ENCODE measurements at regions not wholly inside any gene's neighbourhood (a gene's known extent, or its start where the extent isn't known, plus 50 kb on each side); places are given as distances from the start of the nearest gene placed in this dataset.

- peaks cover 28% of the 10 kb centered on the region for H3K4me1 ChIP-seq (ENCODE audit: low read depth, poor library complexity, severe bottlenecking)
- no peaks in the 10 kb centered on the region for H3K36me3 ChIP-seq (ENCODE audit: insufficient read depth)
- no peak overlapping the region for H3K4me3 ChIP-seq (IDR thresholded peaks at IDR 0.05; ENCODE audit: insufficient read depth, low read depth, low read length)
- H2AFZ ChIP-seq (ENCODE audit: low read depth), result peak overlapping the region; percentile 9; the same call in 1 of the 2 replicates
- no peaks in the 10 kb centered on the region for H4K20me1 ChIP-seq (ENCODE audit: insufficient read depth)
- peak overlapping the region; percentile 19 for H3K27ac ChIP-seq
- no peak overlapping the region for H3K4me2 ChIP-seq
- no peak overlapping the region for H3K9ac ChIP-seq
- no peaks in the 10 kb centered on the region for H3K27me3 ChIP-seq (ENCODE audit: insufficient read depth, low read depth)
- TF ChIP-seq, protein P1, sequence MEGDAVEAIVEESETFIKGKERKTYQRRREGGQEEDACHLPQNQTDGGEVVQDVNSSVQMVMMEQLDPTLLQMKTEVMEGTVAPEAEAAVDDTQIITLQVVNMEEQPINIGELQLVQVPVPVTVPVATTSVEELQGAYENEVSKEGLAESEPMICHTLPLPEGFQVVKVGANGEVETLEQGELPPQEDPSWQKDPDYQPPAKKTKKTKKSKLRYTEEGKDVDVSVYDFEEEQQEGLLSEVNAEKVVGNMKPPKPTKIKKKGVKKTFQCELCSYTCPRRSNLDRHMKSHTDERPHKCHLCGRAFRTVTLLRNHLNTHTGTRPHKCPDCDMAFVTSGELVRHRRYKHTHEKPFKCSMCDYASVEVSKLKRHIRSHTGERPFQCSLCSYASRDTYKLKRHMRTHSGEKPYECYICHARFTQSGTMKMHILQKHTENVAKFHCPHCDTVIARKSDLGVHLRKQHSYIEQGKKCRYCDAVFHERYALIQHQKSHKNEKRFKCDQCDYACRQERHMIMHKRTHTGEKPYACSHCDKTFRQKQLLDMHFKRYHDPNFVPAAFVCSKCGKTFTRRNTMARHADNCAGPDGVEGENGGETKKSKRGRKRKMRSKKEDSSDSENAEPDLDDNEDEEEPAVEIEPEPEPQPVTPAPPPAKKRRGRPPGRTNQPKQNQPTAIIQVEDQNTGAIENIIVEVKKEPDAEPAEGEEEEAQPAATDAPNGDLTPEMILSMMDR (conservative IDR thresholded peaks at IDR 0.05; ENCODE audit: low read depth, low read length), result no peak
- no peaks in the 10 kb centered on the region for H3K79me2 ChIP-seq (ENCODE audit: insufficient read depth, low read depth)
Observed at GRCh38 chr5:124438903-124439281, 307.5 kb downstream of the ZNF608 start.

- Histone ChIP-seq H3K4me1 (ENCODE audit: low read depth, poor library complexity, severe bottlenecking) (peaks cover 21% of the 10 kb centered on the region), H3K27ac (peak overlapping the region; percentile 19; the same call in 1 of the 2 replicates), H3K9ac (no peak overlapping the region), H2AFZ (ENCODE audit: low read depth) (no peak overlapping the region; the same call in 1 of the 2 replicates), H3K79me2 (ENCODE audit: insufficient read depth, low read depth) (no peaks in the 10 kb centered on the region), H3K4me3 (IDR thresholded peaks at IDR 0.05; ENCODE audit: insufficient read depth, low read depth, low read length) (no peak overlapping the region), H3K36me3 (ENCODE audit: insufficient read depth) (no peaks in the 10 kb centered on the region), H4K20me1 (ENCODE audit: insufficient read depth) (no peaks in the 10 kb centered on the region), H3K4me2 (no peak overlapping the region), H3K27me3 (ENCODE audit: insufficient read depth, low read depth) (no peaks in the 10 kb centered on the region)
- TF ChIP-seq, protein P1 (conservative IDR thresholded peaks at IDR 0.05; ENCODE audit: low read depth, low read length), result no peak
Observed at GRCh38 chr5:124438026-124438902, 308.2 kb downstream of the ZNF608 start.

- Histone ChIP-seq H3K4me1 (ENCODE audit: low read depth, poor library complexity, severe bottlenecking) (peaks cover 15% of the 10 kb centered on the region), H3K4me2 (no peak overlapping the region), H3K4me3 (IDR thresholded peaks at IDR 0.05; ENCODE audit: insufficient read depth, low read depth, low read length) (no peak overlapping the region), H3K27ac (no peak overlapping the region), H3K9ac (no peak overlapping the region), H3K79me2 (ENCODE audit: insufficient read depth, low read depth) (no peaks in the 10 kb centered on the region), H4K20me1 (ENCODE audit: insufficient read depth) (no peaks in the 10 kb centered on the region), H3K27me3 (ENCODE audit: insufficient read depth, low read depth) (no peaks in the 10 kb centered on the region), H3K36me3 (ENCODE audit: insufficient read depth) (no peaks in the 10 kb centered on the region), H2AFZ (ENCODE audit: low read depth) (no peak overlapping the region)
- TF ChIP-seq, protein P1 (conservative IDR thresholded peaks at IDR 0.05; ENCODE audit: low read depth, low read length), result no peak
Observed at GRCh38 chr5:124436294-124436693, 310.1 kb downstream of the ZNF608 start.

DNA sequence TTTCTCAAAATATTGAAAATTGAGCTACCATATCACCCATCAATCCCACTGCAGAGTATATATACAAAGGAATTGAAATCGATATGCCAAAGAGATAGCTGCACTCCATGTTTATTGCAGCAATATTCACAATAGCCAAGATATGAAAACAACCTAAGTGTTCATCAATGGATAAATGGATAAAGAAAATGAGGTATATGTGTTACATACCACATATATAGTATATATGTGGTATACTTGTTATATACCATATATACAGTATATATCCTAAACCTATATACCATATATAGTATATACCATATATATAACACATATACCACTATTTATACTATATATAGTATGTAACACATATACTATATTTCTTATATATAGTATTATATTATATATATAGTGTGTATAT, 313.3 kb downstream of the ZNF608 start:
- no peaks in the 10 kb centered on the region for H4K20me1 ChIP-seq (ENCODE audit: insufficient read depth)
- TF ChIP-seq, protein P1 (conservative IDR thresholded peaks at IDR 0.05; ENCODE audit: low read depth, low read length), result no peak

More for the DNA sequence above, 313.3 kb downstream of the ZNF608 start:
- no peaks in the 10 kb centered on the region for H3K79me2 ChIP-seq (ENCODE audit: insufficient read depth, low read depth)
- H3K36me3 ChIP-seq (ENCODE audit: insufficient read depth), result no peaks in the 10 kb centered on the region
- no peak overlapping the region for H3K27ac ChIP-seq
- no peak overlapping the region for H3K9ac ChIP-seq
- H3K4me1 ChIP-seq (ENCODE audit: low read depth, poor library complexity, severe bottlenecking), result no peaks in the 10 kb centered on the region
- no peak overlapping the region for H3K4me2 ChIP-seq
- H2AFZ ChIP-seq (ENCODE audit: low read depth), result no peak overlapping the region
- H3K4me3 ChIP-seq (IDR thresholded peaks at IDR 0.05; ENCODE audit: insufficient read depth, low read depth, low read length), result no peak overlapping the region
- no peaks in the 10 kb centered on the region for H3K27me3 ChIP-seq (ENCODE audit: insufficient read depth, low read depth)
